H1 (cell line): ENCODE measurements at regions not wholly inside any gene's neighbourhood (a gene's known extent, or its start where the extent isn't known, plus 50 kb on each side); places are given as distances from the start of the nearest gene placed in this dataset.

ENCODE experiments used
- CTCF ChIA-PET: fragments of 300-600 bp; sonication (Branson Sonifier 250); formaldehyde crosslinking; loops from one replicate; lab custom pipeline; 2021; ENCODE audit not compliant: partially characterized antibody; lab: Charles Lee
- POLR2A ChIA-PET: fragments of 300-600 bp; sonication (Branson Sonifier 250); formaldehyde crosslinking; loops from one replicate; lab custom pipeline; 2021; ENCODE audit warnings: inconsistent platforms; ENCODE audit not compliant: partially characterized antibody; lab: Charles Lee
- DNase-seq, 2 experiments: peaks; one replicate each; pipeline versions ENCODE4 v3.0.0 to v3.0.0-alpha.2; 2010 to 2022; ENCODE audit warnings: low spot score in 2 of 2, low read depth in 1 of 2, mixed read lengths in 1 of 2
- FAIRE-seq: peaks from 2 replicates; lab custom pipeline; 2011; peaks lifted over from hg19 to GRCh38; lab: Jason Lieb, UNC
- H2AFZ ChIP-seq: 2 replicates; pipeline ENCODE4 v1.8.1; 2012; ENCODE audit warnings: low read length, inconsistent platforms
- H2AK5ac ChIP-seq: 2 replicates; pipeline ENCODE4 v1.6.1; 2013; ENCODE audit warnings: low read depth, low read length
- H2BK120ac ChIP-seq: replicated peaks from 2 replicates; pipeline ENCODE3; 2013; ENCODE audit warnings: low read depth, low read length, inconsistent platforms
- H2BK12ac ChIP-seq: 2 replicates; pipeline ENCODE4 v1.6.1; 2013; ENCODE audit warnings: low read depth, low read length
- H2BK15ac ChIP-seq: 2 replicates; pipeline ENCODE4 v1.6.1; 2013; ENCODE audit warnings: low read length
- H2BK20ac ChIP-seq: 2 replicates; pipeline ENCODE4 v1.6.1; 2013; ENCODE audit warnings: low read length
- H2BK5ac ChIP-seq: 2 replicates; pipeline ENCODE4 v1.6.1; 2013; ENCODE audit warnings: low read depth, low read length
- H3K14ac ChIP-seq: 2 replicates; pipeline ENCODE4 v1.6.1; 2013; ENCODE audit warnings: inconsistent platforms; ENCODE audit not compliant: insufficient read length
- H3K18ac ChIP-seq: 2 replicates; pipeline ENCODE4 v1.6.1; 2013; ENCODE audit warnings: low read length; ENCODE audit errors: extremely low read depth
- H3K23ac ChIP-seq: 2 replicates; pipeline ENCODE4 v1.6.1; 2013; ENCODE audit warnings: inconsistent platforms; ENCODE audit not compliant: insufficient read length
- H3K23me2 ChIP-seq: 2 replicates; pipeline ENCODE4 v1.6.1; 2013; ENCODE audit warnings: low read depth, low read length
- H3K27ac ChIP-seq: 2 replicates; pipeline ENCODE4 v1.6.1; 2011; ENCODE audit warnings: low read depth, low read length, inconsistent platforms
- H3K27me3 ChIP-seq, 4 experiments: replicated peaks in 1 of 4; 1 replicate in 1 of 4; 2 replicates in 3 of 4; pipeline versions ENCODE4 v1.6.1 to v1.8.1; 2011 to 2013; ENCODE audit warnings: low read length in 3 of 4, mild to moderate bottlenecking in 3 of 4, inconsistent platforms in 2 of 4, mixed read lengths in 2 of 4, moderate library complexity in 1 of 4; ENCODE audit not compliant: control insufficient read depth in 3 of 4, insufficient read depth in 3 of 4; ENCODE audit errors: extremely low read depth in 1 of 4
- H3K36me3 ChIP-seq, 4 experiments: 2 replicates each; pipeline versions ENCODE4 v1.6.1 to v1.8.1; 2011 to 2013; ENCODE audit warnings: mild to moderate bottlenecking in 4 of 4, low read length in 3 of 4, moderate library complexity in 2 of 4, control low read depth in 1 of 4, inconsistent platforms in 1 of 4; ENCODE audit not compliant: insufficient read depth in 4 of 4, control insufficient read depth in 2 of 4
- H3K4ac ChIP-seq: replicated peaks from 2 replicates; pipeline ENCODE3; 2013; ENCODE audit warnings: low read length, low read depth, mixed read lengths, inconsistent platforms; ENCODE audit not compliant: insufficient read length
- H3K4me1 ChIP-seq, 4 experiments: replicated peaks in 1 of 4; 1 replicate in 1 of 4; 2 replicates in 3 of 4; pipeline versions ENCODE4 v1.6.1 to v1.8.1; 2011 to 2013; ENCODE audit warnings: low read length in 3 of 4, inconsistent platforms in 2 of 4, mixed read lengths in 1 of 4; ENCODE audit not compliant: insufficient read depth in 4 of 4, control insufficient read depth in 3 of 4
- H3K4me2 ChIP-seq, 2 experiments: 2 replicates each; pipeline versions ENCODE4 v1.6.1 to v1.8.1; 2011 to 2013; ENCODE audit warnings: low read depth in 2 of 2, low read length in 2 of 2, control low read depth in 1 of 2, inconsistent platforms in 1 of 2, mild to moderate bottlenecking in 1 of 2; ENCODE audit not compliant: insufficient read depth in 1 of 2
- H3K4me3 ChIP-seq, 4 experiments: fragments of 200-600, 300-600 bp in 1 of 4; sonication (generic), shearing (Covaris generic), sonication (Bioruptor Twin) in 1 of 4; 2 replicates each; pipeline versions ENCODE4 v1.5.1 to v1.8.1; 2011 to 2016; ENCODE audit warnings: low read length in 4 of 4, low read depth in 3 of 4, control low read depth in 2 of 4, inconsistent platforms in 2 of 4, mild to moderate bottlenecking in 2 of 4, mixed read lengths in 1 of 4, moderate library complexity in 1 of 4; ENCODE audit not compliant: insufficient read depth in 2 of 4; ENCODE audit errors: extremely low read depth in 1 of 4
- H3K56ac ChIP-seq: replicated peaks from 2 replicates; pipeline ENCODE3; 2013; ENCODE audit warnings: low read depth, mild to moderate bottlenecking, mixed read lengths, low read length, inconsistent platforms; ENCODE audit not compliant: insufficient read length
- H3K79me1 ChIP-seq: 2 replicates; pipeline ENCODE4 v1.6.1; 2013; ENCODE audit warnings: low read depth, low read length, control low read depth
- H3K79me2 ChIP-seq, 2 experiments: 2 replicates each; pipeline versions ENCODE4 v1.6.1 to v1.8.1; 2012 to 2013; ENCODE audit warnings: low read length in 2 of 2, mild to moderate bottlenecking in 2 of 2, inconsistent platforms in 1 of 2; ENCODE audit not compliant: insufficient read depth in 2 of 2, control insufficient read depth in 1 of 2
- H3K9ac ChIP-seq, 4 experiments: replicated peaks in 1 of 4; 1 replicate in 1 of 4; 2 replicates in 3 of 4; pipeline versions ENCODE4 v1.6.1 to v1.8.1; 2011 to 2013; ENCODE audit warnings: low read depth in 3 of 4, low read length in 3 of 4, control low read depth in 2 of 4, mild to moderate bottlenecking in 2 of 4, moderate library complexity in 2 of 4, inconsistent platforms in 1 of 4; ENCODE audit errors: extremely low read depth in 1 of 4
- H3K9me3 ChIP-seq, 2 experiments: 2 replicates each; pipeline versions ENCODE4 v1.6.1 to v1.8.1; 2012 to 2013; ENCODE audit warnings: mild to moderate bottlenecking in 2 of 2, moderate library complexity in 2 of 2, control low read depth in 1 of 2, inconsistent platforms in 1 of 2, low read depth in 1 of 2, low read length in 1 of 2, mixed read lengths in 1 of 2; ENCODE audit not compliant: insufficient read depth in 2 of 2
- H4K20me1 ChIP-seq, 2 experiments: replicated peaks in 1 of 2; 2 replicates each; pipeline versions ENCODE3 to v1.8.1; 2011 to 2013; ENCODE audit warnings: inconsistent platforms in 2 of 2, low read length in 2 of 2, mild to moderate bottlenecking in 1 of 2; ENCODE audit not compliant: insufficient read depth in 2 of 2, control insufficient read depth in 1 of 2
- H4K5ac ChIP-seq: 2 replicates; pipeline ENCODE4 v1.6.1; 2013; ENCODE audit warnings: low read length, low read depth, mixed read lengths, inconsistent platforms; ENCODE audit not compliant: insufficient read length
- H4K8ac ChIP-seq: 2 replicates; pipeline ENCODE4 v1.8.0; 2013; ENCODE audit warnings: mild to moderate bottlenecking, moderate library complexity, low read length, inconsistent platforms; ENCODE audit not compliant: insufficient read depth; ENCODE audit errors: extremely low read depth
- H4K91ac ChIP-seq: replicated peaks from 2 replicates; pipeline ENCODE3; 2013; ENCODE audit warnings: low read length, mixed read lengths, inconsistent platforms; ENCODE audit not compliant: insufficient read length
- E2F6 ChIP-seq: IDR thresholded peaks from 2 replicates; pipeline ENCODE4 v1.6.1; 2012; ENCODE audit warnings: inconsistent platforms
- SIX5 ChIP-seq: IDR thresholded peaks from 2 replicates; pipeline ENCODE4 v1.6.1; 2011; ENCODE audit warnings: mild to moderate bottlenecking, low read depth, low read length
- WGBS, 2 experiments: shearing (Covaris generic) in 1 of 2; methylation state at CpG; one replicate each; pipeline versions ENCODE4 v1.1.6 to v1.1.7; 2013 to 2015; ENCODE audit warnings: low lambda C conversion rate in 2 of 2, mixed read lengths in 2 of 2, inconsistent platforms in 1 of 2, low coverage in 1 of 2, missing lambda C conversion rate in 1 of 2; ENCODE audit not compliant: insufficient replicate concordance in 2 of 2, insufficient coverage in 1 of 2, insufficient read length in 1 of 2; ENCODE audit errors: extremely low coverage in 1 of 2, missing lambda C conversion rate in 1 of 2; 5-methylcytosine and 5-hydroxymethylcytosine counted together

- H4K8ac ChIP-seq, result no peak overlapping the region
- no peak overlapping the region for H2BK15ac ChIP-seq
- 0 out of 2 replicates have a peak, but pooled peaks have one; percentile 13 for TF ChIP-seq E2F6
- TF ChIP-seq SIX5, result no peak
- TF ChIP-seq, all 59 proteins: peak for 1
- no peak overlapping the region for H3K4me3 ChIP-seq
- no peaks in the 10 kb centered on the region for H3K9me3 ChIP-seq
- no peak overlapping the region for H4K91ac ChIP-seq
- WGBS, 2 experiments, result 55% methylated on average over 2 of the region's 2 CpGs; no CpG with 5 or more reads in 1 of the 2 experiments
- H3K79me2 ChIP-seq, result no peaks in the 10 kb centered on the region
- H3K56ac ChIP-seq, result no peak overlapping the region
- no peak overlapping the region for H2AFZ ChIP-seq
- no peak overlapping the region for H4K5ac ChIP-seq
- H2BK120ac ChIP-seq, result no peak overlapping the region
- no peak overlapping the region for H2BK20ac ChIP-seq
- H3K79me1 ChIP-seq, result no peaks in the 10 kb centered on the region
- no peak overlapping the region for H3K4ac ChIP-seq
- DNase-seq (no peak), FAIRE-seq (no peak)
- peak overlapping the region; percentile 68; the same call in 1 of the 2 replicates for H2BK12ac ChIP-seq
- H2AK5ac ChIP-seq, result no peak overlapping the region
- no peak overlapping the region for H3K9ac ChIP-seq
- H3K18ac ChIP-seq, result no peak overlapping the region
- POLR2A ChIA-PET, result interaction anchor here (0.6 to 1.3 kb wide), 3 partner anchors 22 to 115 kb away, joined by 3 to 4 read pairs (median 3); partner anchors contain the start of gene FAM50B
- no peak overlapping the region for H3K23ac ChIP-seq
- no peak overlapping the region for H2BK5ac ChIP-seq
- no peak overlapping the region for H3K27ac ChIP-seq
- H3K36me3 ChIP-seq, result no peaks in the 10 kb centered on the region
- H3K4me1 ChIP-seq, result peaks cover 7 to 19% (median 14%) of the 10 kb centered on the region in 4 experiments
- CTCF ChIA-PET, result interaction anchor here (1.1 to 5.9 kb wide), 2 partner anchors 26 to 57 kb away, joined by 3 to 28 read pairs; partner anchors contain the start of gene FAM50B
- no peaks in the 10 kb centered on the region; a peak in 2 of 7 replicates for H3K27me3 ChIP-seq
- no peaks in the 10 kb centered on the region for H4K20me1 ChIP-seq
- no peak overlapping the region for H3K14ac ChIP-seq
- H3K4me2 ChIP-seq, result no peak overlapping the region
- H3K23me2 ChIP-seq, result no peaks in the 10 kb centered on the region
These were observed 57.6 kb downstream of the FAM50B start for GRCh38 chr6:3906846-3907151.
